ENCODE measurements at regions not wholly inside any gene's neighbourhood (a gene's known extent, or its start where the extent isn't known, plus 50 kb on each side); places are given as distances from the start of the nearest gene placed in this dataset.

DNA sequence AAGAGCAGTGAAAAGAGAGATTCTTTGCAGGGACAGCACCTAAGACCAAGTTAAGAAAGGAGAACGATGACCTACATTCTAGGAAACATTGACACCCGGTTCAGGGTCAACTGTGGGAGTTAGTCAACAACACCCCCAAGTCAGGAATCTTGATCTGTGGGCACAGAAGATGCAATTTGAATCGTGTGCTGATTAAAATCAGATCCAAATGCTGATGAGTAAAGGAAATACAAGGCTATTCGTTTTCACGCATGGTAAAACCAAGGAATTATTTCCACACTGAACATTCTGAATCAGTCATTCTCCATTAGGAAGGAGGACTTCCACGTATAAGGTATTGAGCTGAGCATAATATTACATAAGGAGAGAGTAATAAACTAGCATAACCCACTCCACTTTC, 124.2 kb downstream of the COPS8 start:
- TF ChIP-seq, protein P1, sequence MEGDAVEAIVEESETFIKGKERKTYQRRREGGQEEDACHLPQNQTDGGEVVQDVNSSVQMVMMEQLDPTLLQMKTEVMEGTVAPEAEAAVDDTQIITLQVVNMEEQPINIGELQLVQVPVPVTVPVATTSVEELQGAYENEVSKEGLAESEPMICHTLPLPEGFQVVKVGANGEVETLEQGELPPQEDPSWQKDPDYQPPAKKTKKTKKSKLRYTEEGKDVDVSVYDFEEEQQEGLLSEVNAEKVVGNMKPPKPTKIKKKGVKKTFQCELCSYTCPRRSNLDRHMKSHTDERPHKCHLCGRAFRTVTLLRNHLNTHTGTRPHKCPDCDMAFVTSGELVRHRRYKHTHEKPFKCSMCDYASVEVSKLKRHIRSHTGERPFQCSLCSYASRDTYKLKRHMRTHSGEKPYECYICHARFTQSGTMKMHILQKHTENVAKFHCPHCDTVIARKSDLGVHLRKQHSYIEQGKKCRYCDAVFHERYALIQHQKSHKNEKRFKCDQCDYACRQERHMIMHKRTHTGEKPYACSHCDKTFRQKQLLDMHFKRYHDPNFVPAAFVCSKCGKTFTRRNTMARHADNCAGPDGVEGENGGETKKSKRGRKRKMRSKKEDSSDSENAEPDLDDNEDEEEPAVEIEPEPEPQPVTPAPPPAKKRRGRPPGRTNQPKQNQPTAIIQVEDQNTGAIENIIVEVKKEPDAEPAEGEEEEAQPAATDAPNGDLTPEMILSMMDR (IDR thresholded peaks at IDR 0.05): no peak
- TF ChIP-seq POLR2A (IDR thresholded peaks at IDR 0.05) (no peak), POLR2AphosphoS5 (IDR thresholded peaks at IDR 0.05) (no peak)

Data from suprapubic skin (tissue), 4 donors.